A549 (cell line): ENCODE measurements at regions not wholly inside any gene's neighbourhood (a gene's known extent, or its start where the extent isn't known, plus 50 kb on each side); places are given as distances from the start of the nearest gene placed in this dataset.

Experiments used
- ESRRA ChIP-seq: fragments of 150-350 bp; IDR thresholded peaks from 2 replicates; pipeline ENCODE4 v1.6.1; 2014; ENCODE audit warnings: mild to moderate bottlenecking, low read length, borderline replicate concordance
- FOSL2 ChIP-seq, 2 experiments: fragments of 450-650 bp in 1 of 2; fragments of >200 bp in 1 of 2; sonication (Bioruptor Twin) in 1 of 2; formaldehyde crosslinking; IDR thresholded peaks; 2 replicates each; pipeline versions ENCODE4 v1.5.0 to v1.6.1; 2016 to 2020; ENCODE audit warnings: mild to moderate bottlenecking in 1 of 2, moderate library complexity in 1 of 2
- HES2 ChIP-seq: fragments of >200 bp; sonication (Bioruptor Twin); formaldehyde crosslinking; IDR thresholded peaks from 2 replicates; pipeline ENCODE4 v1.6.1; 2016
- MYC ChIP-seq: IDR thresholded peaks from 2 replicates; pipeline ENCODE4 v1.6.1; 2012; ENCODE audit warnings: mild to moderate bottlenecking, inconsistent platforms, low read length, improper control_type of control experiment, borderline replicate concordance
- POLR2A ChIP-seq: IDR thresholded peaks from 2 replicates; pipeline ENCODE4 v1.6.1; 2012; ENCODE audit warnings: mild to moderate bottlenecking, low read length
- REST ChIP-seq: fragments of 200-600 bp; sonication (generic); IDR thresholded peaks from 2 replicates; pipeline ENCODE4 v1.6.1; 2016; ENCODE audit warnings: antibody characterized with exemption, mild to moderate bottlenecking, moderate library complexity
- TF ChIP-seq, protein P1 (sequence below): fragments of >200 bp; sonication (Bioruptor Twin); formaldehyde crosslinking; IDR thresholded peaks from 3 replicates; pipeline ENCODE4 v1.6.1; 2016
- TF ChIP-seq, protein P2 (sequence below): fragments of >200 bp; sonication (Bioruptor Twin); formaldehyde crosslinking; IDR thresholded peaks from 3 replicates; pipeline ENCODE4 v1.5.1; 2016

DNA sequence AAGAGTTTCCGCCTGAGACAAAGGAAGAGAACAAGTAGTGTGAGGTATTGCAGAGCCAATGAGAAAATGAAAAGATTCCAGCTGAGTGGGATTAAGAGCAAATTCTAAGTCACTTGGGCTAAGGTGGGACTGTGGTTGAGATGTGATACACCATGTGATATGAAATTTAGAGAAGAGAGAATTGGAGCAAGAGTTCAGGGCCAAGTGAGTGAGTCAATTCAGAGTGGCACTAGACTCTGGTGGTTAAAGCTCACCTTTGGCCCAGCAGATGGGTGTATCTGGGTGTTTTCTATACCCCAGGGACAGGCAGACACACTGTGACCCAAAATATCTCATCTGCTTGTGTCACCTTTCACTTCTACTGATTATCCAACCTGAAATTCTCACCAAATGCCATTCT lies 368.1 kb downstream of the KCNN2 start:
- TF ChIP-seq HES2 (no peak), ESRRA (no peak), POLR2A (no peak), FOSL2 (IDR thresholded peaks at IDR 0.05) (no peak), FOSL2 (CRISPR knock-in tag; IDR thresholded peaks at IDR 0.05) (no peak), REST (no peak), MYC (no peak)
- TF ChIP-seq, protein P1, sequence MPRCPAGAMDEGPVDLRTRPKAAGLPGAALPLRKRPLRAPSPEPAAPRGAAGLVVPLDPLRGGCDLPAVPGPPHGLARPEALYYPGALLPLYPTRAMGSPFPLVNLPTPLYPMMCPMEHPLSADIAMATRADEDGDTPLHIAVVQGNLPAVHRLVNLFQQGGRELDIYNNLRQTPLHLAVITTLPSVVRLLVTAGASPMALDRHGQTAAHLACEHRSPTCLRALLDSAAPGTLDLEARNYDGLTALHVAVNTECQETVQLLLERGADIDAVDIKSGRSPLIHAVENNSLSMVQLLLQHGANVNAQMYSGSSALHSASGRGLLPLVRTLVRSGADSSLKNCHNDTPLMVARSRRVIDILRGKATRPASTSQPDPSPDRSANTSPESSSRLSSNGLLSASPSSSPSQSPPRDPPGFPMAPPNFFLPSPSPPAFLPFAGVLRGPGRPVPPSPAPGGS, result no peak
- TF ChIP-seq, protein P2, sequence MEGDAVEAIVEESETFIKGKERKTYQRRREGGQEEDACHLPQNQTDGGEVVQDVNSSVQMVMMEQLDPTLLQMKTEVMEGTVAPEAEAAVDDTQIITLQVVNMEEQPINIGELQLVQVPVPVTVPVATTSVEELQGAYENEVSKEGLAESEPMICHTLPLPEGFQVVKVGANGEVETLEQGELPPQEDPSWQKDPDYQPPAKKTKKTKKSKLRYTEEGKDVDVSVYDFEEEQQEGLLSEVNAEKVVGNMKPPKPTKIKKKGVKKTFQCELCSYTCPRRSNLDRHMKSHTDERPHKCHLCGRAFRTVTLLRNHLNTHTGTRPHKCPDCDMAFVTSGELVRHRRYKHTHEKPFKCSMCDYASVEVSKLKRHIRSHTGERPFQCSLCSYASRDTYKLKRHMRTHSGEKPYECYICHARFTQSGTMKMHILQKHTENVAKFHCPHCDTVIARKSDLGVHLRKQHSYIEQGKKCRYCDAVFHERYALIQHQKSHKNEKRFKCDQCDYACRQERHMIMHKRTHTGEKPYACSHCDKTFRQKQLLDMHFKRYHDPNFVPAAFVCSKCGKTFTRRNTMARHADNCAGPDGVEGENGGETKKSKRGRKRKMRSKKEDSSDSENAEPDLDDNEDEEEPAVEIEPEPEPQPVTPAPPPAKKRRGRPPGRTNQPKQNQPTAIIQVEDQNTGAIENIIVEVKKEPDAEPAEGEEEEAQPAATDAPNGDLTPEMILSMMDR, result no peak
